ENCODE measurements at regions not wholly inside any gene's neighbourhood (a gene's known extent, or its start where the extent isn't known, plus 50 kb on each side); places are given as distances from the start of the nearest gene placed in this dataset.

DNA sequence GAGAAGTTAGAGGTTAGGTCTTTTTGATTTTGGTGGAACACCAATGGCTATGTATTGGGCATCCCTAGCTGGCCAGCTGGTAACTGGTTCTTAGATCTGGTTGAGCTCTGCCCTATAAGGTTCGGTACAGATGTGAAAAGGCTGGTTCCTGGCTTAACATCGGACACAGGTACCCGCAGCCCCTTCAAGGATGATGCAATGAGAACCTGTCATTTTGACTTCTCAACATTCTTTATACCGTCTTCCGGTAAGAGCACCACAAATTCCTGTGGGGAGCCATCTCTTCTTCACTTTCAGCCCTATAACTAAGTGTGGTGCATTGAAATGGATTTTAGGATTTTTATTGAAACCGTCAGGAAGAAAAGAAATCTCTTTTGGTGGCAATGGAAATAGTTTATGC, 222.8 kb downstream of the ADAMTS9 start:
- DNase-seq = no peak

GRCh38 chr3:64463981-64464380, 223.8 kb downstream of the ADAMTS9 start:
- DNase-seq = no peak

DNA sequence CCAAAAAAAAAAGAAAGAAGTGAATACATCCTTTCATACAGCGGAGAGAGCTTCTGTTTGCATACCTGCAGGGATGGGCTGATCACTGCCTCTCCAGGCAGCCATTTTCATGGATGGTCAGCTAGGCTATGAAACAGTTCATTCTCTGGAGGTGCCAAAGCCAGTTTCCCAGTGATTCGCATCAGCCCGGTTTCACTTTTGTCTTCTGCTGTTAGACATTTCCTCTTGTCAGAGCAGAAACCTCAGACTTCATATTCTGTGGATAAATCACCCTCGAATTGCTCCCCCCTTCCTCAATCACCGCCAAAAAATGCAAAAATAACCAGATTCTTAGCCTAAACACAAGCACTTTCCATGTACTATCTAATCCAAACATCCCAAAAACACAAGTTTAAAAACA, 225.6 kb downstream of the ADAMTS9 start:
- DNase-seq = no peak

- no peak for DNase-seq
Measured at GRCh38 chr3:64460877-64461276, 226.9 kb downstream of the ADAMTS9 start.

DNA sequence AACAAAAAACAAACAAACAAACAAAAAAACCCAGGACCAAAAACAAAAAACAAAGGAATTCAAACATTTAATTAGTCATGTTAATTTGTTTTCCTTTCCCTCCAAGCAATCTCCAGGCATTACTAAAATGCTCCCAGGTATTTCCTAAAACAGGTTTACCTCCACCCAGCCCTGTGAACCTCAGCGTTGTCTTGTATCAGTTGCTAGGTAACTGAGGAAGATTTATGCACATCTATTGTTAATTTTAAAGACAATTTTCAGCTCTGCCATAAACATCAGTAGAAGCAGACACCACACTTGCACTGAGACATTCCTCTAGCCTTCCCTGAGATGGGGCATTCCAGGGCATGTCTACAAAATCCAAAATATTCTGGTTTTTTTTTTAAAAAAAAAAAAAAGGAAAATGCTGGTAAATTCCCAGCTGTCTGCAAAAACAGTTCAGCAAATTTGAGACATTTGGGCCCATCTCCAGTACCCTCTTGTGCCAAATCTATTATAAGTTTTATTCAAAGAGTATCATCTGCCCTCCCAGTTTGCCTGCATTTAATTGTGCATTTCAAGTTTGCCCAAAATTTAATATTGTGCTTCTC, 227.6 kb downstream of the ADAMTS9 start:
- DNase-seq = no peak

DNA sequence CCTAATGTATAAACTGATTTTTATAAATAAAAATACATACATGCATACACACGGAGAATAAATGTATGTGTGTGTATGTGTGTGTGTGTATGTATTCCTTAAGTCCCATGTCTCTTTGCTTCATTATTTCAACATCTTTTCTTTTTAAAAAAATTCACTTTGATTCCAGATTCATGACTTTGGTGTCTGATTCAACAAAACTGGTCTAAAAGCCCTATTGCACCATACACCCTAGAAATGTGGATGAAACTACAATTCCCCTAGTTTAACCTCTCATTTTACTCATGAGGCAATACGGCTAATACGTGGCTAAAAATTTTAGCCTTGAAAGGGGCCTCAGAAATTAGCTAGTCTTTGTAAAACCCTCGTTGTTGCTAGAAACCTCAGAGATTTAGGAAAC, 228.1 kb downstream of the ADAMTS9 start:
- no peak for DNase-seq

- no peak for DNase-seq
Measured at GRCh38 chr3:64457811-64458210, 230.0 kb downstream of the ADAMTS9 start.

DNA sequence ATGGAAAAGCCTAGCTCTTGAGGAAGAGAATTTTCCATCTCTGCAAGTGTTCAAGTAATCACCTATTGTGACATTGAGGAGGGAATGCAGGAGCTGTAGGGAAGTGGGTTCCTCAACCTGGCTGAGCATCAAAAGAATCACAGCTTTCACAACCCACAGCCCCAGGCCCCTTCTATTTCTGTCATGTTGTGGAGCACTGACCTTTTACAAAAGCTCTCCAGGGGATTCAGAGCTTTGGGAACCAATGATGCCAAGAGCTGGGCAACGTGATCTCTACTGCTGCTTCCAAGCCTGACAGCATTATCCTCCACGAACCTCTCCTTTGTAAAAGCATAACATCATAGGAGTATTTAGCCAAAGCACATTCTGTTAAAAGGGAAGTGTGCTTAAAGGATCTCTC, 231.1 kb downstream of the ADAMTS9 start:
- no peak for DNase-seq

GRCh38 chr3:64455351-64455750, 230.1 kb upstream of the PRICKLE2 start:
- DNase-seq = no peak

DNA sequence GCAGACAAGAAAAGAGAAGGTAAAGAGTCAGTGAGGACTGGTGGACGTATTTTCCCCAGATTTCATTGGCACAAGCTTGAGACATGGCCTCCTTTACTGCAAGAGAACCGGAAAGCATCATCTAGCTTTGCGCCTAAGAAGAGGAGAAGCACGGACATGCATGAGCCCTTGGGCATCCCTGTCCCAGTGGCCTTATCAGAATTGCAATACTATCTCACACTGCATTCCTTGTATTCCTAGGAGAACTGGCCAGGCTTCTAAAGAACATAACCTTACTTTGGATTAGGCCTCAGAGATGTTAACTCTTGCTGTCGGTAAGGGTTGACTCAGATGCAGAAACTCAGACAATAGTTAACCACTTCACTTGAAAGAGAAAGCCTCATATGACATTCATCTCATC, 229.5 kb upstream of the PRICKLE2 start:
- no peak for DNase-seq

- DNase-seq = peak; percentile 14
Measured at GRCh38 chr3:64454179-64454578, 228.9 kb upstream of the PRICKLE2 start.

DNA sequence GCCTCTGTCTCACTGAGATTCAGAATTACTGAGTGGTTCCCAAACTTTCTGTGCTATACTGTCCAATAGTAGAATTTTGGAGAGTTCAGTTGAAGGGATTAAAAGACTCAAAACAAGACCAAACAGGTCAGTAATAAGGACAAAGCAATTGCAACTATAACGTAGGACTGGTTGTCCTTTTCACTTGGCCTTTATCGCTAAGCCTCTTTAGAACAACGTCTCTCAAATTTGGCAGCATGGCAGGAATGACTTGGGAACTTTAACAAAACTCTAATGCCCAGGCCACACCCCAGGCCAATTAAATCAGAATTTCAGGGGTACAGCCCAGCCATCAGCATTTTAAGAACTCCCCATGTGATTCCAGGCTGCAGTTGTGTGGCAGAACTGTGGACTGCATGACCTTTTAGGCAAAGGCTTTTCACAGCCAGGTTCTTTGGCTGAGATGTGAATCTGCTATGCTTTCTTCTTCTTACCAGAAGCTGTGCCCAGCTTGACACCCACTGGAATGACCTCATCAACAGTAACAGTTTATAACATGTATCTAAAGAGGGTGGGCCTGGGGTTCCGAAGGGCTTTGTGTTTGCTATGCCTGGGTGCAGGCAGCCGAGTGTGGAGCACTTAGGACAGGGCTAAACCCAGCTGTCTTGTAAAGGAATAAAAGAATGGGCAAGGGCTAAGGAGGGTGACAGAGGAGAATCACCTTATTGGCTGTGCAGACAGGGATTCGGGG, 226.2 kb upstream of the PRICKLE2 start:
- no peak for DNase-seq

GRCh38 chr3:64450396-64450956, 225.2 kb upstream of the PRICKLE2 start:
- no peak for DNase-seq

GRCh38 chr3:64449026-64449425, 223.8 kb upstream of the PRICKLE2 start:
- no peak for DNase-seq

GRCh38 chr3:64445944-64446300, 220.7 kb upstream of the PRICKLE2 start:
- no peak for DNase-seq

DNA sequence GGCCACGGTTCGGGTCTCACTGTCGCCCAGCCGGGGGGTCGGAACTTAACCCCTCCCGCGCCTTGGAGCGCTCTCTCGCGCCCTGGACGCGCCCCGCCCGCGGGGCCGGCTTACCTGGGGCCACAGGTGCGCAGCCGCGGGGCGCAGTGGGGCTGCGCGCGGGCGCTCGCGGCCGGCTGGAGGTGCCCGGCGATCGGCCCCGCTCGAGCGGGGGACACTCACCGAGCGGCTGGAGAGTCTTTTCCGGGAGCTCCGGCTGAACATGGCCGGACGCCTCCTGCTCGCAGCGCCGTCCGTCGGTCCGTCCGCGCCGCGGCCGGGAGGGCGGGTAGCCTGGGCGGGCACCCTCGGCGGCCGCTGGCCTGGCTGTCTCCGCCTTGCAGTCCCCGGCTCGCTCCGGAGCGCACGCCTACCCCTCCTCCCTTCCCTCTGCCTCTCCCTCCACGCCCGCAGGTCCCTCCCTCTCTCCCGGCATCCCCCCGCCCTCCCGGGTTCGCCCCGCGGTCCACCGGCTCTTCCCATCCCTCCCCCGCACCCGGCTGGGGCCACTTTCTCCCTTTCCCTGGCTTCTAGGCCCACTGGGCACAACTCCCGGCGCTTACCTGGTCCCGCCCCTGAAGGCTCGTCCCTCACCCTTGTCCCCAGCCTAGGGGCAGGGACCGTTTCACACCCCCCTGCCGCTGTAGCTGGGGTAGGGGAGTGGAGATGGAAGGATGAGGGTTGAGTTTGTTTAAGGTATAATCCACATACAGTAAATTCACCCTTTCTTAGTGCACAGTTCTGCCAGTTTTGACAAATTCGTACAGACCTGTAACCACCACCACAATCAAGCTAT, 220.1 kb upstream of the PRICKLE2 start:
- DNase-seq = no peak

GRCh38 chr3:64444490-64445108, 219.3 kb upstream of the PRICKLE2 start:
- DNase-seq = no peak

DNA sequence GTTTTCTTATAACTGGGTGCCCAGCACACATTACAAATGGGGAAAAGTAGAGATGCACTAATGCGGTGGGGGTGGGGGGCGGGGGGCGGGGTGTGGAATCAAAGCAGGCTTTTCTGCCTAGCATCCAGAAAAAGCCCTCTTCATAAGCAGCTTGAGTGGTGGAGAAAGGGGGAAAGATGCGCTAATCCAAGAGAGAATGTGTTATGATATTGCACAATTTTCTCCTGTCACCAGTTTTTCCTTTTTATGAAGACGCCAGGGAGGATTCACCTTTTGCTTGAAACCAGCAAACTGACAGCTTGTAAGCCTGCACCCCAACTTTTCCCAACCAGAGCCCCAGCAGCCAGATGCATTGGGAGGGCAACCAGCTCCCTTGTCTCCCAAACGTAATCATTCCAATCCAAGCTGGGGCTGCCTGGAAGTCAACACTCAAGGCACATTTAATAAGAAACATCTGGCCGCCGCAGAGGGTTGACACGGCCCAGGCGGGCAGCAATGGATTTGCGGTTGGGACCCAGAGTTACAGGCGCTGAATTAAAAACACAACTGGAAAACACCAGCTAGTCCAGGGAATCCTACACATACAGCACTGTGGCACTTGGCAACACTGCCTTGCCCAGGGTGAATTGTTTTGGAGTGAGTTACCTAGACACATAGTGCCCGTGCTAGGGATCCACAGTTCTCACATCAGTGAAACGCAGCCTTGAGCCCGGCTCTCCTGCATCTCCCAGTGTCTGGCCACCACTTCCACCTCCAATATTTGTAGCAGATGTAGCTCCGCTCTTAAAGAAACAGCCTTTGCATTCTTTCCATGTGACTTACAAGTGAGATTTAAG, 218.5 kb upstream of the PRICKLE2 start:
- DNase-seq = no peak

- no peak for DNase-seq
Measured at GRCh38 chr3:64441861-64442260, 216.6 kb upstream of the PRICKLE2 start.

DNA sequence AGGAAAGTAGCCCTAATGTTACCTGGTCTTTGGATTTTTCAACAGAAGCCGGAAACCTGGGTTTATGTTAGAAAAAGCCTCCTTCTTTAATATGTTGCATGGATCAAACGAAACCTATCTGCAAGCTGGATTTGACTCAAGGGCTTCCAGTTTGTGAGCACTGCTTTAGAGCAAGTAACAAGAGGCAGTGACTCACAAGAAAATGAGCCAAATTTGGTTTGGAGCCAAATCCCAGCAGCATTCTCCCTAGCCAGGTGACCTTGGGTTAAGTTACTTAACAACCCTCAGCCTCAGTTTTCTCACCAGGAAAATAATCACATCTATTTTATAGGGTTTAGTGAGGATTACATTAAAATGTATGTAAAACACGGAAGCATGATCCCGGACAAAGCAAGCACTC, 215.2 kb upstream of the PRICKLE2 start:
- no peak for DNase-seq

DNA sequence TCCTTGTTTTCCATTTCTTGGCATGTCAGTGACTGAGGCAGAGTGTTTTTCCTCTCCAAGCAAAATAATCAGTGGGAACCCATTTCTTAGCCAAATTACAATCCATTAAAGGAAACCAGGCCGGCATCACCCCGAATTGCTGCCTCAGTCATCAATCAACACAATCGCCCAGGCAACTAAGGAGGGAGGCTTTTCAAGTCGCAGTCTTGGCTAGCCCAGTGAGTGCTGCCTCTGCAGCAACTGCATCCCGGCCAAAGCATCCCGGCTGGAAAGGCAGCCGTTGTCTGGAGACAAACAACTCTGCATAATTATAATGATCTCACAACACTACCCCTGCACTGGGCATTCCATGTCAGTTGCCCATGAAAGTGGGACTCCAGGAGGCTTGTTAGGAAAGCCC, 213.5 kb upstream of the PRICKLE2 start:
- no peak for DNase-seq

GRCh38 chr3:64438066-64438465, 212.8 kb upstream of the PRICKLE2 start:
- DNase-seq = no peak
